ENCODE measurements at regions not wholly inside any gene's neighbourhood (a gene's known extent, or its start where the extent isn't known, plus 50 kb on each side); places are given as distances from the start of the nearest gene placed in this dataset.
A peak's percentile ranks its signal among the peaks of the same experiment; 100 is the strongest.

GRCh38 chr10:93147281-93147680, 73.6 kb downstream of the CYP26A1 start:
- H3K4me3 ChIP-seq (ENCODE audit: control insufficient read depth, low read depth, low read length): no peak overlapping the region
- no peak for TF ChIP-seq CTCF (conservative IDR thresholded peaks at IDR 0.05; ENCODE audit: control insufficient read depth, insufficient read depth, low read depth, low read length)
- DNase-seq (ENCODE audit: low read depth): no peak

- no peak overlapping the region for H3K4me3 ChIP-seq (ENCODE audit: control insufficient read depth, low read depth, low read length)
- no peak for TF ChIP-seq CTCF (conservative IDR thresholded peaks at IDR 0.05; ENCODE audit: control insufficient read depth, insufficient read depth, low read depth, low read length)
- DNase-seq (ENCODE audit: low read depth): no peak
Measured at GRCh38 chr10:93148476-93148875, 74.8 kb downstream of the CYP26A1 start.

- peak; percentile 58 for DNase-seq (ENCODE audit: low read depth)
- no peak for TF ChIP-seq CTCF (conservative IDR thresholded peaks at IDR 0.05; ENCODE audit: control insufficient read depth, insufficient read depth, low read depth, low read length)
- H3K4me3 ChIP-seq (ENCODE audit: control insufficient read depth, low read depth, low read length): no peak overlapping the region
Measured at GRCh38 chr10:93149761-93150160, 76.1 kb downstream of the CYP26A1 start.

GRCh38 chr10:93150289-93150688, 76.6 kb downstream of the CYP26A1 start:
- TF ChIP-seq CTCF (conservative IDR thresholded peaks at IDR 0.05; ENCODE audit: control insufficient read depth, insufficient read depth, low read depth, low read length): no peak
- H3K4me3 ChIP-seq (ENCODE audit: control insufficient read depth, low read depth, low read length): no peak overlapping the region
- DNase-seq (ENCODE audit: low read depth): peak; percentile 30

GRCh38 chr10:93150990-93151547, 77.4 kb downstream of the CYP26A1 start:
- H3K4me3 ChIP-seq (ENCODE audit: control insufficient read depth, low read depth, low read length): no peak overlapping the region
- TF ChIP-seq CTCF (conservative IDR thresholded peaks at IDR 0.05; ENCODE audit: control insufficient read depth, insufficient read depth, low read depth, low read length): no peak
- DNase-seq (ENCODE audit: low read depth): no peak

GRCh38 chr10:93152136-93152535, 78.4 kb downstream of the CYP26A1 start:
- no peak for TF ChIP-seq CTCF (conservative IDR thresholded peaks at IDR 0.05; ENCODE audit: control insufficient read depth, insufficient read depth, low read depth, low read length)
- DNase-seq (ENCODE audit: low read depth): peak; percentile 73
- H3K4me3 ChIP-seq (ENCODE audit: control insufficient read depth, low read depth, low read length): no peak overlapping the region

- no peak overlapping the region for H3K4me3 ChIP-seq (ENCODE audit: control insufficient read depth, low read depth, low read length)
- peak; percentile 11 for DNase-seq (ENCODE audit: low read depth)
- no peak for TF ChIP-seq CTCF (conservative IDR thresholded peaks at IDR 0.05; ENCODE audit: control insufficient read depth, insufficient read depth, low read depth, low read length)
Measured at GRCh38 chr10:93154531-93154930, 80.8 kb downstream of the CYP26A1 start.
